ENCODE measurements at regions not wholly inside any gene's neighbourhood (a gene's known extent, or its start where the extent isn't known, plus 50 kb on each side); places are given as distances from the start of the nearest gene placed in this dataset.
"Not testable (repeated sequence)": the region's sequence is repeated elsewhere in the genome, so short reads cannot be mapped to it uniquely, and the experiment has no call there.

DNA sequence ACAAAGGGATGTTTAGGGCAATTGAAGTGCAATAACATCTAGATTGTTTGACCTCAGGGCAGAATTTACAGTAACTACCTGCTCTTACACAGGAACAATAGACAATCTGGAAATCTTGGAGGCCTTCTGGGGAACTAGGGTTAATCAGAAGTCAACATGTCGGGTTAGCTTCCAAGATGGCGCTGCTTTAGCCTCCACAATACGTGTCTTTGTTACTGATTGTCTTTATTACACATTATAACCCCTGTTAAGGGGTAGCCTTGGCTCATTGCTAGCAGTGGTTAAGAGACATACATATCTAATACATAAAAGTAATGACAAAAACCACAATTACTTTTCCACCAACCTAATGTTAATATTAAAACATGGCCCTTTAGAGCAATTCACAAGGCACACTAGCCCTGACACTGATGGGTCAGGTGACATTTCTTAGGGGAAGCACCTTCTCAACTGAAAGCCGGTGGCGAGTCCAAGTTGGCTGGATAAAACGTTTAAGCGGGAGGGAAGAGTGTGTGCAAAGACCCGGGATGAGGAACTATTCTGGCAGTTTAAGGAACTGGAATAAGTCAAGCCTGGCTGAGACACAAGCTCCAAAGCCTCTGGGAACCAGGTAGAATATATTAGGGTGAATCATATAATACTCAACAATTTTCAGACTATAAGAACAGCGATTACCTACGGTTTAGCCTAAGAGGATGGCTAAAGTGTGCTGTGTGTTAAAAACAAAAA, 236.9 kb downstream of the BCAS1 start:
- DNase-seq = no peak

DNA sequence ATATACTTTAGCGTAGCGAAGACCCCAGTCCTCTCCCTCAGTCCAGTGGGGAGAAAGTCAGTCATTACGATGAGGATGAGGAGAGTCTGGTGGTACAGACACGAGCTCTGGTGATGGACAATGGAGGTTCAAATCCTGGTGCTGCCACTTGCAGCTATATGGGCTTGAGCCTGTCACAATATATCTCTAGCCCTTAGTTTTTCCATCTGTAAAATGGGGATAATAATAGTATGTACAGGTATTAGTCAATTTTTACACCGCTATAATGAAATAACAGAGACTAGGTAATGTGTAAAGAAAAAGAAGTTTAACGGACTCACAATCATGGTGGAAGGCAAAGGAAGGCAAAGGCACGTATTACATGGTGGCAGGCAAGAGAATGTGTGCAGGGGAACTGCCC, 237.9 kb downstream of the BCAS1 start:
- DNase-seq = no peak

DNA sequence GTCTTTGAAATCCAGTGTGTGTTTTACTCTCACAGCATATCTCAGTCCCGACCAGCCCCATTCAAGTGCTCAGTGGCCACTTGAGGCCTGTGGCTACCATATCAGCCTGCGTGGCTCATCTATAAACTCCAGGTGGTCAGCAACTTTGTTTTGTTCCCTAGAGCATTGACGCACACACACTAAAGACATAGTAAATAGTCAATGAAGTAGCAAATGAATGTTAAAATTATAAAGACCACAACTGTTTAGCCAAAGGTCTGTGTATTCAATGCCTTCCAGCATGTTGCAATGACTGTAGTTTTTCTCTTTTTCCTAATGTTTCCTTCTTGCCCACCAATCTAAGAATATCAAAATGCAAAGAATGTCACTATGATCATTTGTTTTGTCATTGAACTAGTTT, 238.2 kb upstream of the ZNF217 start:
- no peak for DNase-seq

DNA sequence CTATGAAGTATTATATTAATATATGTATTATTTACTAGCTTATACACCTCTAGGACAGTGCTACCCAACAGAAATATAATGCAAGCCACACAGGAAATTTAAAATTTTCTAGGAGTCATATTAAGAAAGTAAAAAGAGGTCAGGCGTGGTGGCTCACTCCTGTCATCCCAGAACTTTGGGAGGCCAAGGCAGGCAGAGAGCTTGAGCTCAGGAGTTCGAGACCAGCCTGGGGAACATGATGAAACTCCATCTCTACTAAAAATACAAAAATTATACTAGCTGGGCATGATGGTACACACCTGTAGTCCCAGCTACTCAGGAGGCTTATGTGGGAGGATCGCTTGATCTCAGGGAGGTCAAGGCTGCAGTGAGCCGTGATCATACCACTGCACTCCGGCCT, 237.6 kb upstream of the ZNF217 start:
- DNase-seq = no peak

DNA sequence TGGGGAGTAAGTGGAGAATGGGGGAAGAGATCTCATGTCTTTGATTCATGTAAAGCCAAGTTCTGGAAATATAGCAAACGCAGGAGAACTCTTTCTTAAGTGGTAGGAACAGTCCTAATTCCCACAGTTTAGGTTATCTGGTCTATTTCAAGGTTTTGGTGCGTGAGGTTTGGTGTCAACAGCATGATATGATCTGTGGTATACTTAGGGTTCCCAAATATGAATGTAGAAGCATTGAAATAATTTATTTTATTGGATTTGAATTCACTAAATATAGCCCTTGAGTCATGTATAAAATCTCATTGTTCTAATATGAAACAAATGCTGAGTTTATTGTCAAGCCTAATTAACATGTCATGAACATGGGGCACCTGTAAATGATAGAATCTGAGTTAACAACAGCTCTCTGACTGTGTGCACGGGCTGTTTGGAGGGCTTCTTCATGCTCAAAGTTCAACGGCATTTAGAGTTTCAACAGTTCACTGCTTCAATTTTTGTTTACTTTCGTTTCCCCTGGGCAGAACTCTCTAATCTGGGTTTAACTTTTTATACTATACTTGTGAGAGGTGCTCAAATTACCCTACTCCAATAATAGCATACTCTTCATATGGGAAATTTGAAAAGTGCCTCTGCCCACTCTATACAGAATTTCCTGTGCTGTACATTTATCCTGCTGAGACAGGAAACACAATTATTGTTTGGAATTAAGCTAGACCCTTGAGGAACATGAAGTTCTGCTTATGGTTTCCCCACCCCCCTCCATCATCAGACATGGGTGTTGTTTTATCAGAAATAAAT, 236.3 kb upstream of the ZNF217 start:
- no peak for DNase-seq

DNA sequence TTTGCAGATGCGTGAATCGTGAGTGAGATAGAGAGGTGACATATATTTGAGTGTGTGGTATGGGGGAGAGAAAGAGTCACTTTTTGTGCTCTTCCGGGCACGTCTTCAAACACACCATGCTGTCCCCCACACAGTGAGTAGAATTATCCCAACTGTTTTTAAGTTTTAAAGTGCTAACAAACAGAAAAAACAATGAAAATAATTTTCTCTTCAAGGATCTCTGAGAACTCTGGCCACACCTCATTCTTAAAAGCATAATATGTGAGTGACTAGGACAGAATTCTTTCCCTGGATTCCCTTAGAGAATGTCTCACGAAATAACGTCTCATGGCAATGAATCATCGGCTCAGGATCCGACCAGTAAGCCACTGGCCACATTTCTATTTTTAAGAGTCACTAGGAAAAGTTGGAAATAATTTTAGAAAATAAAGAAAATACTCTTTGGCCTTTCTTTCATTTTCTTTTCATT, 235.7 kb upstream of the ZNF217 start:
- no peak for DNase-seq

DNA sequence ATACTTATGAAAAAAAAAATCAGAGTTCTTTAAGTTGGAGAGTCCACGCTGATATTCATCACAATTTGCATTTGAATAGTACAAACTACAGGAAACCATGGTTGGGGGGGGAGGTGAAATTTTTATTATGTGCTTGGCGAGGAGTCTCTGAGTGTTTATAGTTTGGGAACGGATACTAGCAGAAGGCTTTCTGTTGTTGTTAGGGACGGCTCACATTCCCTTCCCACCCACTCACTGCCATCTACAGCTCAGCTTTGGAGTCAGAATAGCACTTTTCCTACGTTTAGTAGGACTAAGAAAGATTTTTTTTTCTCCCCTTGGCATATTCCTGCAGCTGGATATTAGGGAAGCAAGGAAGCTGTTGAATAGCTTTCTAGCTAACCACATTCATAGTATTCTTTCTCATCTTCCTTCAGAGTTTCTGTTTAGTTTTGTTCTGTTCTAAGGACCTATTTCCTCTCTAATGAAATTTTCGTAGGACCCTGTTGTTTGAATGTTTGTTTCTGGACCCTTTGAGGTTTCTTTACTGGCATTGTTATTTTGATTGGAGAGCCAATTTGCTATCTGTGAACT, 235.1 kb upstream of the ZNF217 start:
- no peak for DNase-seq

DNA sequence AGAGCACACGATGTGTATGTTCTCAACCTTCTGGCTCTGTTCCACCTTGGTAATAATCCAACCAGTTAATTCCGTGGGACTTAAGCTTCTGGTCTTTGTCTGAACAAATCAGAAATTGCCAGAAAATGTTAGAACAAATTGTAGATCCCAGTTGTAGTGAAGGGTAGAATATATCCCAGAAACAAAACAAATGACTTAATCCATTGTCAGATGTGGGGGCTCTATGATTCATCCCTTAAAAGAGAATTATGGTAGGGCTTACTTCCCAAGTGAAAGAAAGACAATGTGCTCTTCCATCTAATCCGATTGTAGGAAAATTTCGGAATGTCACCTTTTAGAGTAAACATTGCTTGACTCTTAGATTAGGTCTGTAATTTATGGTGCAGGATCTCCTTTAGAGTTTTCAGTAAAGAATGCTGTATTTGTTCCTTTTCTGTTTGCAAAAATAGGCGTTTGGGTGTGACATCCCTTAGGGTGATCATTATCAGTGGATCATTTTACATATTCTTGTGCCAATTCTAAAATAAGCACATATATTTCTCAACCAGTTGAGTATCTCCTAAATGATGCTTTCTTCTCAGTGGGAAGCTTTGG, 234.5 kb upstream of the ZNF217 start:
- DNase-seq = no peak

DNA sequence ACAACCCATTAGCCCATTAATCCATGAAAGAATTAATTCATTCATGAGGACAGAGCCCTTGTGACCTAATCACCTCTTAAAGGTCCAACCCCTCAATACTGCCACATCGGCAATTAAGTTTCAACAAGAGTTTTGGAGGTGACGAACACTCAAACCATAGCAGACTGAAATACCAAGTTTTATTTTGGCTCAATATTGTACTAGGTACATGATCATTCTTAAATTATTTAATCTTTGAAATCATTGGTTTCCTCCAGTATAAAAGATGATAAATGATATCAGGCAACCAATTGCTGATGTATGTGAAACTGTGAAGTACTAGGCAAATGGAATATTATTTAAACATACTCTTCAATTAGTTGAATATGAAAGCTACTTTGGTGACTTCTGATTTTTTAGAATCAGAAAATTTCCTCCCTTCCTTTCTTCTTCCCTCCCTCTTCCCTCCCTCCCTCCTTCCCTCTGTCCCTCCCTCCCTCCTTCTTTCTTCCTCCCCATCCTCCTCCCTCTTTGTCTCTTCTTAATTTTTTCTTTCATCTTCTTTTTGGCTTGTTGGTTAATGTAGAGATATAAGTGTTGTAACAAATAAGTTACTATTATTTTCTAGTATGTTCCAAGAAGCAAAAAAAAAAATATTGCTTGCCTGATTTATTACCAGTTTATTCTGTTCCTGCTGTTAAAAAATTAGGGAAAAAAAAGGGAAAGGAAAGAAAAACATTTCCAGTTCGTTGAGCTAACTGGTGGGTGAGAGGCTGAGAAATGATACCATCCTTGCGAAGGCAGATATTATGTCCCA, 233.9 kb upstream of the ZNF217 start:
- DNase-seq = no peak

DNA sequence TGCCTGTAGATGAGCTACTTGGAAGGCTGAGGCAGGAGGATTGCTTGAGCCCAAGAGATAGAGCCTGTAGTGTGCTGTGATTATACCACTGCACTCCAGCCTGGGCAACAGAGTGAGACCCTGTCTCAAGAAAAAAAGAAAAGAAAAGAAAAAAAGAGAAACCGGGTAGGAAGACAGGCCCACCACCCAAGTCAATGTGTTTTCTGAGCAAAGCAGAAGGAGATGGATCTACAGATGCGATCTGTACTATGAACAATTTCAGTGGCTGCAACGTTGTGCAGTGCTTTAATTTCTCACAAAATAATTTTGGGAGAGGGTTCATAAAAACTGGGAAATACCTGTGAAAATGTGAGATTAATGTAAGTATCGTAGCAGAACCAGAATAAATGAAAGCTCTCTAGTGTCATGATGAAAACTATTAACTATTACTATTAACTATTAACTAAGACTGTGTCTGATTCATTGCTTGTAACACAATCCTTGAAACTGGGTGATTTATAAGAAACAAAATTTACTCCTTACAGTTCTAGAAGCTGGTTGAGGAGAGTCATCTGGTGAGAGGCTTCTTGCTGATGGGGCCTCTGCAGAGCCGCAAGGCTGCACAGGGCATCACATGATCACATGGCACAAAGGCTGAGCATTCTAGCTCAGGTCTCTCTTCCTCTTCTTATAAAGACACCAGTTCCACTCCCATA, 233.1 kb upstream of the ZNF217 start:
- no peak for DNase-seq

DNA sequence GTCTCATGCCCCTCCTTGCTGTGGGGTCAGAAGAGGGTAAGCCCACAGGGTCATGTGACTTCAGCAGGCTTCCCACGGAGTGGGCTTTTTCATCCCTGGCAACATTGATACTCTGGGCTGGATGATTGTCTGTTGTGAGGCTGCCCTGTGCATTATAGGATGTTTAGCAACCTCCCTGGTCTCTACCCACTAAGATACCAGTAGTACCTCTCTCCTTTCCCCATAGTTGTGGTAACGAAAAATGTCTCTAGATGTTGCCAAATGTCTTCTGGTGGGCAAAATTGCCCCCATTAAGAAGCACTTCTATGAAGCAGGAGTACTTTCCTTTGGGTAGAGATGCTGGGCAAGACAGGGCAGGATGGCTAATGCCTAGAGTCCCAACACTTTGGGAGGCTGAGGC, 232.5 kb upstream of the ZNF217 start:
- DNase-seq = no peak

DNA sequence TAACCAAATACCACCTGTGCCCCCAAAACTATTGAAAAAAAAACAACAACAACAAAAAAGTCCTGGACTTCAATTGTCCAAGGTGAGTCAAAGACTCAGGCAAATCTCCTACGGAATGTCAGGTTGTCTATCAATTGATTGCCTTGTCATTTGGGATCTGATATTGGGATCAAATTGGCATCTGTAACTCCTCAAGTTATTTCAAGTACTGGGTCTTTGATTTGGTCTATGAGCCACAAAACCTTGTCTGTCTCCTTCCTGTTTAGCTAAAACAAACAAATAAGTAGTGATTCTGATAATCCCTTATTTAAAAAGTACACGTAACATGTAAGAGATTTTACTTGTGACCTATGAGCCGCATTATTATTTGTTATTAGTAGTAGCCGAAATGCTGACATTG, 231.6 kb upstream of the ZNF217 start:
- DNase-seq = no peak

DNA sequence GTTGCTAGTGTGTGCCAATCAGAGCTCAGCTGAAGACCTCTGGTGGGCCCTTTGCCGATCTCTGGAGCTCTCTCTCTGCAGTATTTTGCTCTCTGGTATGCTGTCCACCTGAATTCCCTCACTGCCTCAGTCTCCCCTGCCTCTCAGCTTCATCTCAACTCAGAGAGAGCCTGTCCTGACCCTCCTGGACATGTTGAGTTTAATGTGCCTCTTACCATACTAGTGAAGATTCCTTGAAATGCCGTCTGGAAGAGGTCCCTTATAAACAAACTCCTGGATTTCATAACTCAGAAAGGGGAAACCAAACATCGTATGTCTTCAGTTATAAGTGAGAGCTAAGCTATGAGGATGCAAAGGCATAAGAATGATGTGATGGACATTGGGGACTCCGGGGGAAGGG, 231.1 kb upstream of the ZNF217 start:
- no peak for DNase-seq

DNA sequence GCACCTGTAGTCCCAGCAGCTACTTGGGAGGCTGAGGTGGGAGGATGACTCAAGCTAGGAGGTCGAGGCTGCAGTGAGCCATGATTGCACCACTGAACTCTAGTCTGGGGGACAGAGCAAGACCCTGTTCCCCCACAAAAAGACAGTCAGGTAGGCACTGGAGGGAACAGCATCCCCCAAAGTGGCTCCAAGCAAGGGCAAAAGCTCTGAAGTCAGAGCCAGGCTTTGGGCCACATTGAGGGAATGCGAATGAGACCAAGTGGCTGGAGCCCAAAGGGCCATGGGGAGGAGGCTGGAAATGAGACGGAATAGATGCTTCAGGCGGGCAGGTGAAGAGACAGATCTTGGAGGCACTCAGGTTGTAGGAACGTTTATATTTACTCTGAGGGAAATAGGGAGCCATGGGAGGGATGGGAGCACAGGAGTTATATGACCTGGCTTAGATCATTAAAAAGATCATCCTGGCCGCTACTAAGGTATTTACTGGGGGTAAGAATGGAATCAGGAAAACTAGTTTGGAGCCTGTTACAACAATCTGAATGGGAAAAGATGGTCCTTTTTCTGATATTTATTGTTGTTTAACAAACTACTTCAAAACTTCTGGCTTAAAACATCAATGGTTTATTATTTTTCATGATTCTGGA, 229.6 kb upstream of the ZNF217 start:
- no peak for DNase-seq

DNA sequence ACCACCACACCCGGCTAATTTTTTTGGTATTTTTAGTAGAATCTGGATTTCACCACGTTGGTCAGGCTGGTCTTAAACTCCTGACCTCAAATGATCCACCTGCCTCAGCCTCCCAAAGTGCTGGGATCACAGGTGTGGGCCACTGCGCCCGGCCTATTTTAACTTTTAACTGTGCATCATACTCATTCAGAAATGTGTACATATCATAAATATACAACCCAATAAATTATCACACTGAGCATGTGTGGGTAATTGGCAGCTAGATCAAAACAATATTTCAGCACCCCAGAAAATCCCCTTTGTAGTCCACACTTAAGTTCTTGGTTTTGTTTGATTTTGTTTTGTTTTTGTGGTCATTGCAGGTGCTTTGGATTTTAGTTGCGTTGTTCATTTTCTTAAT, 228.9 kb upstream of the ZNF217 start:
- DNase-seq = no peak

DNA sequence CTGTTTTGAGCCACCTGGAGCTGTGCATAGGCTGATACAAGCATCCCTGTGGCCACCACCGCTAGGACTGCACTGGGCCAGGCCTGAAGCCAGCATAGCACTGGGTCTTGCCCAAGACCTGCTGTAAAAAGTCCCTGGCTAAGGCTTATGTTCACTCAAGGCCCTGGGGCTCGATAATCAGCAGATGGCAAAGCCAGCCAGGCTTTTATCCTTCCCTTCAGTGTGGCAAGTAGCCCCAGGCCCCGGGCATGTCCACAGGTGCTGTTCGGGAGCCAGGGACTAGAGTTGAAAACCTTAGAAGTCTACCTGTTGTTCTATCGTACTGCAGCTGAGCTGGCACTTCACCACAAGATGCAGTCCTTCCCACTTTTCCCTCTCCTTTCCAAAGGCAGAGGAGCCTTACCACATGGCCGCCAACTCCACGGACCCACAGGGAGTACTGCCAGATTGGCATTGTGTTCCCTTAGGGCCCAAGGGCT, 226.4 kb upstream of the ZNF217 start:
- DNase-seq = no peak

DNA sequence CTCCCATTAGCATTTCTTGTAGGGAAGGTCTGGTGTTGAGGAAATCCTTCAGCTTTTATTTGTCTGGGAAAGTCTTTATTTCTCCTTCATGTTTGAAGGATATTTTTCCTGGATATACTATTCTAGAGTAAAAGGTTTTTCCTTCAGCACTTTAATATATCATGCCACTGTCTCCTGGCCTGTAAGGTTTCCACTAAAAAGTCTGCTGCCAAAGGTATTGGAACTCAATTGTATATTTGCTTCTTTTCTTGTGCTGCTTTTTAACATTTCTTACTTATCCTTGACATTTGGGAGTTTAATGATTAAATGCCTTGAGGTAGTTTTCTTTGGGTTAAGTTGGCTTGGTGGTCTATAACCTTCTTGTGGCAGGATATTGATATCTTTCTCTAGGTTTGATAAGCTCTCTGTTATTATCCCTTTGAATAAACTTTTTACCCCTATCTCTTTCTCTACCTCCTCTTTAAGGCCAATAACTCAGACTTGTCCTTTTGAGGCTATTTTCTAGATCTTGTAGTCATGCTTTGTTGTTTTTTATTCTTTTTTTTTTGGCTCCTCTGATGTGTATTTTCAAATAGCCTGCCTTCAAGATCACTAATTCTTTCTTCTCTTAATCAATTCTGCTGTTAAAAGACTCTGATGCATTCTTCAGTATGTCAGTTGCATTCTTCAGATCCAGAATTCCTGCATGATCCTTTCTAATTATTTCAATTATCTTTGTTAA, 225.0 kb upstream of the ZNF217 start:
- no peak for DNase-seq

DNA sequence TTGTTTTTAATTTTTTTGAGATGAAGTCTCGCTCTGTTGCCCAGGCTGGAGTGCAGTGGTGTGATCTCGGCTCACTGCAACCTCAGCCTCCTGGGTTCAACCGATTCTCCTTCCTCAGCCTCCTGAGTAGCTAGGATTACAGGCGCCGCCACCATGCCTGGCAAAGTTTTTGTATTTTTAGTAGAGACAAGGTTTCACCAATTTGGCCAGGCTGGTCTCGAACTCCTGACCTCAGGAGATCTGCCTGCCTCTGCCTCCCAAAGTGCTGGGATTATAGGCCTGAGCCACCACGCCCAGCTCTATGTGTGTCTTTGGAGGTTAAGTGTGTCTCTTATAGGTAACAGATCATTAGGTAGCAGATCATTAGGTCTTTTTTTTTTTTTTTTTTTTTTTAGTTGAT, 223.9 kb upstream of the ZNF217 start:
- DNase-seq = not testable (repeated sequence)

DNA sequence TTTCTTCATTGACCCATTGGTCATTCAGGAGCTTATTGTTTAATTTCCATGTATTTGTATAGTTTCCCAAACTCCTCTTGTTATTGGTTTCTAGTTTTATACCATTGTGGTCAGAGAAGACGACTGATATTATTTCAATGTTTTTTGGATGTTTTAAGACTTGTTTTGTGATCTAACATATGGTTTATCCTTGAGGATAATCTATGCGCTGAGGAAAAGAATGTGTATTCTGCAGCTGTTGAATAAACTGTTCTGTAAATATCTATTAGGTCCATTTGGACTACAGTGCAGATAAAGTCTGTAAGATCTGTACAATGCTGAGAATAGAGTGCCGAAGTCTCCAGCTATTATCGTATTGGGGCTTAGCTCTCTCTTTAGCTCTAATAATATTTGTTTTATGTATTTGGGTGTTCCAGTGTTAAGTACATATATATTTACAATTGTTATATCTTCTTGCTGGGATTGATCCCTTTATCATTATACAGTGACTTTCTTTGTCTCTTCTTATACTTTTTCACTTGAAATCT, 223.3 kb upstream of the ZNF217 start:
- no peak for DNase-seq

DNA sequence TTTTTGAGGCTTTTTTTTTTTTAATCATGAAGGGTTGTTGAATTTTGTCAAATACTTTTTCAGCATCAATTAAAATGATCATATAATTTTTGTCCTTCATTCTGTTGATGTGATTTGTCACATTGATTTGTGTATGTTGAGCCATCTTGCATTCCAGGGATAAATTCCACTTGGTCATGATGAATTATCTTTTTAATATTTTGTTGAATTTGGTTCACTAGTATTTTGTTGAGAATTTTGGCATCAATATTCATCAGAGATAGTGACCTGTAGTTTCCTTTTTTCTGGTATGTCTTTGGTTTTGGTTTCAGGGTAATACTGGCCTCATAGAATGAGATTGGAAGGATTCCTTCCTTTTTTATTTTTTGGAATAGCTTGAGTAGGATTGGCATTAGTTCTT, 221.9 kb upstream of the ZNF217 start:
- no peak for DNase-seq

DNA sequence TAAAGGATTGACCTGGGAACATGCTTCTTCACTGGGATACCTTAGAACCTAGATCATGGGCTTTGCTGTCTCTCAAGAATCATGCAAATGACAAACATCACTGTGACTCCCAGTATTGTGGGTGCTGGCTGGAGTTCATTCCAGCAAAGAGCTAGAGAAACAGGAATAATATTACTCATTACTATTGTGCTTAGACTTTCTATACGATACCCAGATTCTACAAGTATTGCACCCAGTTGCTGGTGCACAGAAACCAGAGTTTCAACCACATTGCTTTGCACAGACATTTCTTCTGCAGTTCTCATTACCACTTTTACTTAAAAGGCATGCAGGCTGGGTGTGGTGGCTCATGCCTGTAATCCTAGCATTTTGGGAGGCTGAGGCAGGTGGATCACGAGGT, 220.4 kb upstream of the ZNF217 start:
- no peak for DNase-seq

Measured in NCI-H2029 (cell line).